H1 (cell line): ENCODE measurements at regions not wholly inside any gene's neighbourhood (a gene's known extent, or its start where the extent isn't known, plus 50 kb on each side); places are given as distances from the start of the nearest gene placed in this dataset.

Experiments
- BCL11A ChIP-seq, 2 experiments: IDR thresholded peaks; one replicate each; pipeline ENCODE4 v1.6.1; 2011; ENCODE audit warnings: low read depth in 2 of 2, low read length in 2 of 2, mild to moderate bottlenecking in 2 of 2
- CHD7 ChIP-seq: fragments of 300-600 bp; sonication (generic); IDR thresholded peaks from 2 replicates; pipeline ENCODE4 v1.7.1; 2012; ENCODE audit warnings: low read length, moderate library complexity, mild to moderate bottlenecking, inconsistent platforms; ENCODE audit not compliant: insufficient replicate concordance
- JUN ChIP-seq: IDR thresholded peaks from 2 replicates; pipeline ENCODE4 v1.6.1; 2011; ENCODE audit warnings: low read depth, mild to moderate bottlenecking, improper control_type of control experiment, low read length
- KDM5A ChIP-seq: fragments of 200-600 bp; IDR thresholded peaks from 2 replicates; pipeline ENCODE4 v1.7.1; 2012; ENCODE audit warnings: mild to moderate bottlenecking, low read length, inconsistent platforms, mixed read lengths
- RXRA ChIP-seq: IDR thresholded peaks from 2 replicates; pipeline ENCODE4 v1.6.1; 2011; ENCODE audit warnings: low read depth, mild to moderate bottlenecking, low read length, moderate library complexity; ENCODE audit not compliant: insufficient read depth
- SP4 ChIP-seq: IDR thresholded peaks from 2 replicates; pipeline ENCODE4 v1.6.1; 2012; ENCODE audit warnings: low read length, inconsistent platforms
- TCF12 ChIP-seq: IDR thresholded peaks from 2 replicates; pipeline ENCODE4 v1.6.1; 2011; ENCODE audit warnings: low read depth, mild to moderate bottlenecking, low read length

- no peak for TF ChIP-seq BCL11A (IDR thresholded peaks at IDR 0.05; ENCODE audit: low read depth in 2 of 2, low read length in 2 of 2)
- no peak for TF ChIP-seq JUN
- TF ChIP-seq KDM5A = no peak
- TF ChIP-seq RXRA = no peak
- TF ChIP-seq CHD7 = no peak
- no peak for TF ChIP-seq SP4
- TF ChIP-seq TCF12 = no peak
- TF ChIP-seq, all 59 proteins: peak for 0
Observed at GRCh38 chr2:67871686-67872412, 191.0 kb downstream of the C1D start (continued).
